Sigmoid colon (tissue), 4 donors: ENCODE measurements at regions not wholly inside any gene's neighbourhood (a gene's known extent, or its start where the extent isn't known, plus 50 kb on each side); places are given as distances from the start of the nearest gene placed in this dataset.

ENCODE experiments used
- CTCF ChIP-seq, 4 experiments: fragments of 450-650 bp in 3 of 4; fragments of 200-600 bp in 1 of 4; IDR thresholded peaks; one replicate each; pipeline ENCODE4 v1.5.1; 2016 to 2019; ENCODE audit warnings: antibody characterized with exemption in 4 of 4, mild to moderate bottlenecking in 3 of 4, moderate library complexity in 2 of 4
- POLR2AphosphoS5 ChIP-seq, 4 donors: sonication (generic); formaldehyde crosslinking; IDR thresholded peaks; one replicate each; pipeline ENCODE4 v1.6.1; 2017; ENCODE audit warnings: antibody characterized with exemption in 4 of 4

GRCh38 chr6:147035886-147036285, 168.3 kb upstream of the STXBP5 start:
- no peak for TF ChIP-seq CTCF (IDR thresholded peaks at IDR 0.05)
- TF ChIP-seq POLR2AphosphoS5 (IDR thresholded peaks at IDR 0.05) = no peak
